AG09319 (cell line): ENCODE measurements at regions not wholly inside any gene's neighbourhood (a gene's known extent, or its start where the extent isn't known, plus 50 kb on each side); places are given as distances from the start of the nearest gene placed in this dataset.

ENCODE experiments used
- DNase-seq: peaks from one replicate; pipeline ENCODE4 v3.0.0-alpha.2; 2010; ENCODE audit warnings: low read depth; ENCODE audit errors: extremely low read depth
- CTCF ChIP-seq: IDR thresholded peaks from 2 replicates; pipeline ENCODE4 v1.5.1; 2011; ENCODE audit warnings: low read depth, mild to moderate bottlenecking, inconsistent platforms, low read length, moderate library complexity

- no peak for TF ChIP-seq CTCF
- peak; percentile 67 for DNase-seq
Measured at GRCh38 chr7:46811529-46811928, 770.4 kb downstream of the TNS3 start.

GRCh38 chr7:46810986-46811385, 770.9 kb downstream of the TNS3 start:
- TF ChIP-seq CTCF = no peak
- no peak for DNase-seq

GRCh38 chr7:46809886-46810285, 772.0 kb downstream of the TNS3 start:
- no peak for TF ChIP-seq CTCF
- DNase-seq = no peak

- no peak for TF ChIP-seq CTCF
Measured at GRCh38 chr7:46806856-46807255, 775.1 kb downstream of the TNS3 start.

GRCh38 chr7:46802479-46802878, 779.4 kb downstream of the TNS3 start:
- TF ChIP-seq CTCF = no peak
- no peak for DNase-seq

More at GRCh38 chr7:46806856-46807255, 775.1 kb downstream of the TNS3 start:
- no peak for DNase-seq

- DNase-seq = no peak
- no peak for TF ChIP-seq CTCF
Measured at GRCh38 chr7:46791188-46791587, 790.7 kb downstream of the TNS3 start.

- DNase-seq = no peak
- TF ChIP-seq CTCF = no peak
Measured at GRCh38 chr7:46786995-46787394, 794.9 kb downstream of the TNS3 start.
